H1 (cell line): ENCODE measurements at regions not wholly inside any gene's neighbourhood (a gene's known extent, or its start where the extent isn't known, plus 50 kb on each side); places are given as distances from the start of the nearest gene placed in this dataset.

Source experiments
- CTCF ChIA-PET: fragments of 300-600 bp; sonication (Branson Sonifier 250); formaldehyde crosslinking; loops from one replicate; lab custom pipeline; 2021; ENCODE audit not compliant: partially characterized antibody; lab: Charles Lee
- POLR2A ChIA-PET: fragments of 300-600 bp; sonication (Branson Sonifier 250); formaldehyde crosslinking; loops from one replicate; lab custom pipeline; 2021; ENCODE audit warnings: inconsistent platforms; ENCODE audit not compliant: partially characterized antibody; lab: Charles Lee
- DNase-seq, 2 experiments: peaks; one replicate each; pipeline versions ENCODE4 v3.0.0 to v3.0.0-alpha.2; 2010 to 2022; ENCODE audit warnings: low spot score in 2 of 2, low read depth in 1 of 2, mixed read lengths in 1 of 2
- FAIRE-seq: peaks from 2 replicates; lab custom pipeline; 2011; peaks lifted over from hg19 to GRCh38; lab: Jason Lieb, UNC
- H2AFZ ChIP-seq: 2 replicates; pipeline ENCODE4 v1.8.1; 2012; ENCODE audit warnings: low read length, inconsistent platforms
- H2AK5ac ChIP-seq: 2 replicates; pipeline ENCODE4 v1.6.1; 2013; ENCODE audit warnings: low read depth, low read length
- H2BK120ac ChIP-seq: replicated peaks from 2 replicates; pipeline ENCODE3; 2013; ENCODE audit warnings: low read depth, low read length, inconsistent platforms
- H2BK12ac ChIP-seq: 2 replicates; pipeline ENCODE4 v1.6.1; 2013; ENCODE audit warnings: low read depth, low read length
- H2BK15ac ChIP-seq: 2 replicates; pipeline ENCODE4 v1.6.1; 2013; ENCODE audit warnings: low read length
- H2BK20ac ChIP-seq: 2 replicates; pipeline ENCODE4 v1.6.1; 2013; ENCODE audit warnings: low read length
- H2BK5ac ChIP-seq: 2 replicates; pipeline ENCODE4 v1.6.1; 2013; ENCODE audit warnings: low read depth, low read length
- H3K14ac ChIP-seq: 2 replicates; pipeline ENCODE4 v1.6.1; 2013; ENCODE audit warnings: inconsistent platforms; ENCODE audit not compliant: insufficient read length
- H3K18ac ChIP-seq: 2 replicates; pipeline ENCODE4 v1.6.1; 2013; ENCODE audit warnings: low read length; ENCODE audit errors: extremely low read depth
- H3K23ac ChIP-seq: 2 replicates; pipeline ENCODE4 v1.6.1; 2013; ENCODE audit warnings: inconsistent platforms; ENCODE audit not compliant: insufficient read length
- H3K23me2 ChIP-seq: 2 replicates; pipeline ENCODE4 v1.6.1; 2013; ENCODE audit warnings: low read depth, low read length
- H3K27ac ChIP-seq: 2 replicates; pipeline ENCODE4 v1.6.1; 2011; ENCODE audit warnings: low read depth, low read length, inconsistent platforms
- H3K27me3 ChIP-seq, 4 experiments: replicated peaks in 1 of 4; 1 replicate in 1 of 4; 2 replicates in 3 of 4; pipeline versions ENCODE4 v1.6.1 to v1.8.1; 2011 to 2013; ENCODE audit warnings: low read length in 3 of 4, mild to moderate bottlenecking in 3 of 4, inconsistent platforms in 2 of 4, mixed read lengths in 2 of 4, moderate library complexity in 1 of 4; ENCODE audit not compliant: control insufficient read depth in 3 of 4, insufficient read depth in 3 of 4; ENCODE audit errors: extremely low read depth in 1 of 4
- H3K36me3 ChIP-seq, 4 experiments: 2 replicates each; pipeline versions ENCODE4 v1.6.1 to v1.8.1; 2011 to 2013; ENCODE audit warnings: mild to moderate bottlenecking in 4 of 4, low read length in 3 of 4, moderate library complexity in 2 of 4, control low read depth in 1 of 4, inconsistent platforms in 1 of 4; ENCODE audit not compliant: insufficient read depth in 4 of 4, control insufficient read depth in 2 of 4
- H3K4ac ChIP-seq: replicated peaks from 2 replicates; pipeline ENCODE3; 2013; ENCODE audit warnings: low read length, low read depth, mixed read lengths, inconsistent platforms; ENCODE audit not compliant: insufficient read length
- H3K4me1 ChIP-seq, 4 experiments: replicated peaks in 1 of 4; 1 replicate in 1 of 4; 2 replicates in 3 of 4; pipeline versions ENCODE4 v1.6.1 to v1.8.1; 2011 to 2013; ENCODE audit warnings: low read length in 3 of 4, inconsistent platforms in 2 of 4, mixed read lengths in 1 of 4; ENCODE audit not compliant: insufficient read depth in 4 of 4, control insufficient read depth in 3 of 4
- H3K4me2 ChIP-seq, 2 experiments: 2 replicates each; pipeline versions ENCODE4 v1.6.1 to v1.8.1; 2011 to 2013; ENCODE audit warnings: low read depth in 2 of 2, low read length in 2 of 2, control low read depth in 1 of 2, inconsistent platforms in 1 of 2, mild to moderate bottlenecking in 1 of 2; ENCODE audit not compliant: insufficient read depth in 1 of 2
- H3K4me3 ChIP-seq, 4 experiments: fragments of 200-600, 300-600 bp in 1 of 4; sonication (generic), shearing (Covaris generic), sonication (Bioruptor Twin) in 1 of 4; 2 replicates each; pipeline versions ENCODE4 v1.5.1 to v1.8.1; 2011 to 2016; ENCODE audit warnings: low read length in 4 of 4, low read depth in 3 of 4, control low read depth in 2 of 4, inconsistent platforms in 2 of 4, mild to moderate bottlenecking in 2 of 4, mixed read lengths in 1 of 4, moderate library complexity in 1 of 4; ENCODE audit not compliant: insufficient read depth in 2 of 4; ENCODE audit errors: extremely low read depth in 1 of 4
- H3K56ac ChIP-seq: replicated peaks from 2 replicates; pipeline ENCODE3; 2013; ENCODE audit warnings: low read depth, mild to moderate bottlenecking, mixed read lengths, low read length, inconsistent platforms; ENCODE audit not compliant: insufficient read length
- H3K79me1 ChIP-seq: 2 replicates; pipeline ENCODE4 v1.6.1; 2013; ENCODE audit warnings: low read depth, low read length, control low read depth
- H3K79me2 ChIP-seq, 2 experiments: 2 replicates each; pipeline versions ENCODE4 v1.6.1 to v1.8.1; 2012 to 2013; ENCODE audit warnings: low read length in 2 of 2, mild to moderate bottlenecking in 2 of 2, inconsistent platforms in 1 of 2; ENCODE audit not compliant: insufficient read depth in 2 of 2, control insufficient read depth in 1 of 2
- H3K9ac ChIP-seq, 4 experiments: replicated peaks in 1 of 4; 1 replicate in 1 of 4; 2 replicates in 3 of 4; pipeline versions ENCODE4 v1.6.1 to v1.8.1; 2011 to 2013; ENCODE audit warnings: low read depth in 3 of 4, low read length in 3 of 4, control low read depth in 2 of 4, mild to moderate bottlenecking in 2 of 4, moderate library complexity in 2 of 4, inconsistent platforms in 1 of 4; ENCODE audit errors: extremely low read depth in 1 of 4
- H3K9me3 ChIP-seq, 2 experiments: 2 replicates each; pipeline versions ENCODE4 v1.6.1 to v1.8.1; 2012 to 2013; ENCODE audit warnings: mild to moderate bottlenecking in 2 of 2, moderate library complexity in 2 of 2, control low read depth in 1 of 2, inconsistent platforms in 1 of 2, low read depth in 1 of 2, low read length in 1 of 2, mixed read lengths in 1 of 2; ENCODE audit not compliant: insufficient read depth in 2 of 2
- H4K20me1 ChIP-seq, 2 experiments: replicated peaks in 1 of 2; 2 replicates each; pipeline versions ENCODE3 to v1.8.1; 2011 to 2013; ENCODE audit warnings: inconsistent platforms in 2 of 2, low read length in 2 of 2, mild to moderate bottlenecking in 1 of 2; ENCODE audit not compliant: insufficient read depth in 2 of 2, control insufficient read depth in 1 of 2
- H4K5ac ChIP-seq: 2 replicates; pipeline ENCODE4 v1.6.1; 2013; ENCODE audit warnings: low read length, low read depth, mixed read lengths, inconsistent platforms; ENCODE audit not compliant: insufficient read length
- H4K8ac ChIP-seq: 2 replicates; pipeline ENCODE4 v1.8.0; 2013; ENCODE audit warnings: mild to moderate bottlenecking, moderate library complexity, low read length, inconsistent platforms; ENCODE audit not compliant: insufficient read depth; ENCODE audit errors: extremely low read depth
- H4K91ac ChIP-seq: replicated peaks from 2 replicates; pipeline ENCODE3; 2013; ENCODE audit warnings: low read length, mixed read lengths, inconsistent platforms; ENCODE audit not compliant: insufficient read length
- BCL11A ChIP-seq, 2 experiments: IDR thresholded peaks; one replicate each; pipeline ENCODE4 v1.6.1; 2011; ENCODE audit warnings: low read depth in 2 of 2, low read length in 2 of 2, mild to moderate bottlenecking in 2 of 2
- CTCF ChIP-seq, 3 experiments: IDR thresholded peaks; 1 replicate in 2 of 3; 2 replicates in 1 of 3; pipeline versions ENCODE4 v1.5.1 to v1.6.1; 2011; ENCODE audit warnings: low read length in 3 of 3, mild to moderate bottlenecking in 3 of 3, inconsistent platforms in 2 of 3, low read depth in 1 of 3, moderate library complexity in 1 of 3; ENCODE audit not compliant: insufficient read depth in 1 of 3; ENCODE audit errors: control extremely low read depth in 1 of 3
- GTF2F1 ChIP-seq: IDR thresholded peaks from 2 replicates; pipeline ENCODE4 v1.6.1; 2012; ENCODE audit warnings: low read depth, low read length, improper control_type of control experiment, borderline replicate concordance
- POLR2AphosphoS5 ChIP-seq: IDR thresholded peaks from 2 replicates; pipeline ENCODE4 v1.6.1; 2011; ENCODE audit warnings: low read depth, low read length
- TEAD4 ChIP-seq: IDR thresholded peaks from 2 replicates; pipeline ENCODE4 v1.6.1; 2012; ENCODE audit warnings: low read depth, low read length, inconsistent platforms, mixed read lengths
- WGBS, 2 experiments: shearing (Covaris generic) in 1 of 2; methylation state at CpG; one replicate each; pipeline versions ENCODE4 v1.1.6 to v1.1.7; 2013 to 2015; ENCODE audit warnings: low lambda C conversion rate in 2 of 2, mixed read lengths in 2 of 2, inconsistent platforms in 1 of 2, low coverage in 1 of 2, missing lambda C conversion rate in 1 of 2; ENCODE audit not compliant: insufficient replicate concordance in 2 of 2, insufficient coverage in 1 of 2, insufficient read length in 1 of 2; ENCODE audit errors: extremely low coverage in 1 of 2, missing lambda C conversion rate in 1 of 2; 5-methylcytosine and 5-hydroxymethylcytosine counted together

- no peak overlapping the region for H3K56ac ChIP-seq
- H2BK120ac ChIP-seq, result no peak overlapping the region
- 0 out of 2 replicates have a peak, but pooled peaks cover 2% of the 10 kb centered on the region for H3K23me2 ChIP-seq
- H3K79me1 ChIP-seq, result no peaks in the 10 kb centered on the region
- no peaks in the 10 kb centered on the region for H4K20me1 ChIP-seq
- H3K9me3 ChIP-seq, result no peaks in the 10 kb centered on the region
- no peaks in the 10 kb centered on the region for H3K27me3 ChIP-seq
- H3K36me3 ChIP-seq, result no peaks in the 10 kb centered on the region
- H2AK5ac ChIP-seq, result no peak overlapping the region
- H4K8ac ChIP-seq, result no peak overlapping the region
- H3K18ac ChIP-seq, result no peak overlapping the region
- no peak overlapping the region for H2BK12ac ChIP-seq
- TF ChIP-seq TEAD4 (no peak), CTCF (IDR thresholded peaks at IDR 0.05; ENCODE audit: control extremely low read depth in 1 of 3, insufficient read depth in 1 of 3, low read depth in 1 of 3, low read length in 3 of 3) (no peak), BCL11A (IDR thresholded peaks at IDR 0.05; ENCODE audit: low read depth in 2 of 2, low read length in 2 of 2) (no peak), POLR2AphosphoS5 (no peak), GTF2F1 (no peak)
- H2BK5ac ChIP-seq, result no peak overlapping the region
- WGBS, 2 experiments, result 83% methylated on average over 1 of the region's 1 CpG; no CpG with 5 or more reads in 1 of the 2 experiments
- H3K4me3 ChIP-seq, result no peak overlapping the region
- no peak overlapping the region for H2BK15ac ChIP-seq
- H2BK20ac ChIP-seq, result no peak overlapping the region
- CTCF ChIA-PET, result interaction anchor here (0.7 to 1.5 kb wide), 6 partner anchors 9 to 440 kb away, joined by 3 to 4 read pairs (median 3); no protein-coding TSS in a partner anchor
- H3K23ac ChIP-seq, result no peak overlapping the region
- no peak overlapping the region for H3K9ac ChIP-seq
- FAIRE-seq (no peak), DNase-seq (no peak)
- POLR2A ChIA-PET, result interaction anchor here (0.6 kb wide), 1 partner anchor 1314 kb away, joined by 3 read pairs; no protein-coding TSS in a partner anchor
- H3K14ac ChIP-seq, result no peak overlapping the region
- H4K5ac ChIP-seq, result no peak overlapping the region
- no peak overlapping the region for H3K4ac ChIP-seq
- peaks cover 0 to 7% (median 0%) of the 10 kb centered on the region in 4 experiments; a peak in 1 of 7 replicates for H3K4me1 ChIP-seq
- no peak overlapping the region for H2AFZ ChIP-seq
- H3K27ac ChIP-seq, result no peak overlapping the region
- H3K4me2 ChIP-seq, result no peak overlapping the region
- no peak overlapping the region for H4K91ac ChIP-seq
- no peaks in the 10 kb centered on the region for H3K79me2 ChIP-seq
These were observed 281.2 kb downstream of the QDPR start for GRCh38 chr4:17230727-17231126.
